ENCODE measurements at regions not wholly inside any gene's neighbourhood (a gene's known extent, or its start where the extent isn't known, plus 50 kb on each side); places are given as distances from the start of the nearest gene placed in this dataset.

- H3K27me3 ChIP-seq = no peaks in the 10 kb centered on the region
- no peak for TF ChIP-seq POLR2A (IDR thresholded peaks at IDR 0.05)
- H3K27ac ChIP-seq = no peak overlapping the region
- intact Hi-C loops (cut with DNase I) = no loop called here
- no peak overlapping the region for H3K4me3 ChIP-seq
- WGBS, 2 donors = 80 to 83% methylated on average over 2 of the region's 2 CpGs
- peaks cover 0 to 9% of the 10 kb centered on the region in 2 donors for H3K36me3 ChIP-seq (replicated peaks in 1 of 2; ENCODE audit: insufficient read depth in 1 of 2, low read depth in 2 of 2)
- ATAC-seq (no peak), DNase-seq (no peak)
- H3K9me3 ChIP-seq = no peaks in the 10 kb centered on the region
- H3K4me1 ChIP-seq = no peaks in the 10 kb centered on the region
Measured at GRCh38 chr4:122219356-122219755, 67.2 kb downstream of the BLTP1 start.

DNA sequence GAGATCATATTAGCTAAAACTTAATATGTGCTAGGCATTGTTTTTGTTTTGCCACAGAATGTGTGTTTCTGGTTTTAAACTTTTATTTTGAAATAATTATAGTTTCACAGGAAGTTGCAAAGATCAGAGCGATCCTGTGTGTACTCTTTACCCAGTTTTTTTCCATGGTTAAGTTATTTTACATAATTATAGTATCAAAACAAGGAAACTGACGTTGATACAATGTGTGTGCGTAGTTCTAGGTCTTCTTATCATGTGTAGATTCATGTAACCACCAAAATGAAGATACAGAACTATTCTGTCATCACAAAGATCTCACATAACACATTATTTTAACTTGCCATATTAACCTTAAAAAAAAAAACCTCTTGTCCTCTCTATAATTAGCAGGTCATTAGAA lies 69.2 kb downstream of the BLTP1 start:
- 65 to 85% methylated on average over 3 of the region's 3 CpGs for WGBS, 2 donors
- Histone ChIP-seq H3K36me3 (replicated peaks in 1 of 2; ENCODE audit: insufficient read depth in 1 of 2, low read depth in 2 of 2) (peaks cover 0 to 9% of the 10 kb centered on the region in 2 donors), H3K4me3 (no peak overlapping the region), H3K27me3 (no peaks in the 10 kb centered on the region), H3K9me3 (no peaks in the 10 kb centered on the region), H3K27ac (no peak overlapping the region), H3K4me1 (peaks cover 2% of the 10 kb centered on the region)
- DNase-seq (no peak), ATAC-seq (no peak)
- TF ChIP-seq CTCF (IDR thresholded peaks at IDR 0.05) = no peak
- no peak for TF ChIP-seq POLR2A (IDR thresholded peaks at IDR 0.05)
- intact Hi-C loops (cut with DNase I) = no loop called here

- peaks cover 0 to 13% of the 10 kb centered on the region in 2 donors for H3K36me3 ChIP-seq (replicated peaks in 1 of 2; ENCODE audit: insufficient read depth in 1 of 2, low read depth in 2 of 2)
- no peak overlapping the region for H3K4me3 ChIP-seq
- WGBS, 2 donors = 68 to 84% methylated on average over 4 of the region's 4 CpGs
- peaks cover 3% of the 10 kb centered on the region for H3K4me1 ChIP-seq
- peak in 1 of 4 donors; percentile 8 for DNase-seq
- H3K27ac ChIP-seq = no peak overlapping the region
- H3K9me3 ChIP-seq = no peaks in the 10 kb centered on the region
- H3K27me3 ChIP-seq = no peaks in the 10 kb centered on the region
- no peak for ATAC-seq
- intact Hi-C loops (cut with DNase I) = no loop called here
- TF ChIP-seq CTCF (IDR thresholded peaks at IDR 0.05) = no peak
- no peak for TF ChIP-seq POLR2A (IDR thresholded peaks at IDR 0.05)
Measured at GRCh38 chr4:122224348-122224747, 72.2 kb downstream of the BLTP1 start.

- Histone ChIP-seq H3K27me3 (no peaks in the 10 kb centered on the region), H3K27ac (no peak overlapping the region), H3K36me3 (replicated peaks in 1 of 2; ENCODE audit: insufficient read depth in 1 of 2, low read depth in 2 of 2) (peaks cover 0 to 14% of the 10 kb centered on the region in 2 donors), H3K4me3 (no peak overlapping the region), H3K4me1 (peaks cover 3% of the 10 kb centered on the region), H3K9me3 (no peaks in the 10 kb centered on the region)
- intact Hi-C loops (cut with DNase I) = no loop called here
- 89 to 90% methylated on average over 2 of the region's 2 CpGs for WGBS, 2 donors
- TF ChIP-seq CTCF (IDR thresholded peaks at IDR 0.05) (no peak), POLR2A (IDR thresholded peaks at IDR 0.05) (no peak)
- DNase-seq = no peak
- ATAC-seq = no peak
Measured at GRCh38 chr4:122227202-122227601, 75.1 kb downstream of the BLTP1 start.

DNA sequence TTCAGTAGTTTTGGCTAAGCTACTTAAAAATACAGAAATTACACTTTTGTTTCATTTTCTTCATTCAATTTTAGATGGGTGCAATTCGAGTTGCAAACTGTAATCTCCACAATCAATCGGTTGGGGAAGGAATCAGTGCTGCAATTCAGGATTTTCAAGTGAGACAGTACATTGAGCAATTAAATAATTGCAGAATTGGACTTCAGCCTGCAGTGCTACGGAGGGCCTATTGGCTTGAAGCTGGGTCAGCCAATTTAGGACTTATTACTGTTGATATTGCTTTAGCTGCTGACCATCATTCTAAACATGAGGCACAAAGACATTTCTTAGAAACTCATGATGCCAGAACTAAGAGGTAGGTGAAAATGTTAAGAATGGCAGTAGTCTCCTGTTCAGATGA lies 77.7 kb downstream of the BLTP1 start:
- no peaks in the 10 kb centered on the region for H3K27me3 ChIP-seq
- DNase-seq (no peak), ATAC-seq (no peak)
- 81 to 83% methylated on average over 3 of the region's 3 CpGs for WGBS, 2 donors
- intact Hi-C loops (cut with DNase I) = no loop called here
- TF ChIP-seq CTCF (IDR thresholded peaks at IDR 0.05) (no peak), POLR2A (IDR thresholded peaks at IDR 0.05) (no peak)
- H3K27ac ChIP-seq = no peak overlapping the region
- no peak overlapping the region for H3K4me3 ChIP-seq
- H3K36me3 ChIP-seq (replicated peaks in 1 of 2; ENCODE audit: insufficient read depth in 1 of 2, low read depth in 2 of 2) = peaks cover 0 to 11% of the 10 kb centered on the region in 2 donors
- H3K9me3 ChIP-seq = no peaks in the 10 kb centered on the region
- peaks cover 3% of the 10 kb centered on the region for H3K4me1 ChIP-seq

All from body of pancreas (tissue), 4 donors.